Uterus (tissue), 3 donors: ENCODE measurements at regions not wholly inside any gene's neighbourhood (a gene's known extent, or its start where the extent isn't known, plus 50 kb on each side); places are given as distances from the start of the nearest gene placed in this dataset.

Experiments used
- DNase-seq, 2 donors: peaks; one replicate each; pipeline ENCODE4 v3.0.0-alpha.2; 2019 to 2020
- H3K27ac ChIP-seq, 2 donors: fragments of 200-600 bp; sonication (generic); 1 replicate in 1 of 2; 2 replicates in 1 of 2; pipeline ENCODE4 v1.5.1; 2016 to 2018
- H3K27me3 ChIP-seq, 2 donors: fragments of 200-600 bp; sonication (generic); one replicate each; pipeline ENCODE4 v1.5.1; 2018 to 2019; ENCODE audit warnings: control low read depth in 1 of 2
- H3K36me3 ChIP-seq, 2 donors: fragments of 200-600 bp; sonication (generic); one replicate each; pipeline ENCODE4 v1.5.1; 2019; ENCODE audit warnings: control low read depth in 1 of 2
- H3K4me1 ChIP-seq, 2 donors: fragments of 200-600 bp; sonication (generic); one replicate each; pipeline ENCODE4 v1.5.1; 2018 to 2019; ENCODE audit warnings: control low read depth in 1 of 2
- H3K4me3 ChIP-seq, 2 donors: fragments of 200-600 bp; sonication (generic); 1 replicate in 1 of 2; 2 replicates in 1 of 2; pipeline ENCODE4 v1.5.1; 2018 to 2019; ENCODE audit warnings: mild to moderate bottlenecking in 1 of 2
- H3K9me3 ChIP-seq, 2 donors: fragments of 200-600 bp; sonication (generic); one replicate each; pipeline ENCODE4 v1.5.1; 2019; ENCODE audit warnings: control low read depth in 1 of 2
- POLR2A ChIP-seq, 2 donors: fragments of 450-650 bp; IDR thresholded peaks; one replicate each; pipeline ENCODE4 v1.6.1; 2016; ENCODE audit warnings: antibody characterized with exemption in 2 of 2, mild to moderate bottlenecking in 1 of 2, moderate library complexity in 1 of 2
- intact Hi-C: fragments of 100-400 bp; cut with DNase I; formaldehyde crosslinking; loops from one replicate; pipeline ENCODE4 v1.15.1; 2023; ENCODE audit warnings: low total_unique reads
- TF ChIP-seq, protein P1 (sequence below), 4 experiments: fragments of 200-600 bp in 2 of 4; fragments of 450-650 bp in 2 of 4; sonication (generic) in 2 of 4; IDR thresholded peaks; one replicate each; pipeline ENCODE4 v1.5.1; 2016 to 2019; ENCODE audit warnings: antibody characterized with exemption in 4 of 4, mild to moderate bottlenecking in 2 of 4, moderate library complexity in 1 of 4
- donor health status: DM: yes; HTN: yes; CAD: no.

DNA sequence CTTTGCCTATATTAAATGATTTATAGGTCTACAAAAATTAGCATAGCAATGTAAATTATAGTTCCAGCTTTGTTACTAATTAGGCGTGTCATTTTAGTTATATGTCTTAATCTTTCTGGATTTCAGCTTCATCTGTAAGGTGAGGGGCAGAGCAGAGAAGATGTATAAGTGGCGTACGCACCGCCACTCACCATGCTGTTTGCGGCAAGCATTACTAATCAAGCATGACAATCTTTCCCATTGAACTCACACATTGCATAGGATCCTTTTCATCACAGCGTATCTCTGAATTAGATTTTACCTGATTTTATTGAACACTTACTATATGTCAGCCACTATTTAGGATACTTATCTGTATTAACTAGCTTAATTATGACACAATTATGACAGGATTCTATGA, 183.6 kb upstream of the DLGAP1 start:
- DNase-seq: no peak
- Histone ChIP-seq H3K27ac (no peak overlapping the region), H3K4me3 (no peak overlapping the region), H3K9me3 (no peaks in the 10 kb centered on the region), H3K36me3 (no peaks in the 10 kb centered on the region), H3K27me3 (no peaks in the 10 kb centered on the region), H3K4me1 (no peaks in the 10 kb centered on the region)
- no peak for TF ChIP-seq POLR2A (IDR thresholded peaks at IDR 0.05)
- TF ChIP-seq, protein P1, sequence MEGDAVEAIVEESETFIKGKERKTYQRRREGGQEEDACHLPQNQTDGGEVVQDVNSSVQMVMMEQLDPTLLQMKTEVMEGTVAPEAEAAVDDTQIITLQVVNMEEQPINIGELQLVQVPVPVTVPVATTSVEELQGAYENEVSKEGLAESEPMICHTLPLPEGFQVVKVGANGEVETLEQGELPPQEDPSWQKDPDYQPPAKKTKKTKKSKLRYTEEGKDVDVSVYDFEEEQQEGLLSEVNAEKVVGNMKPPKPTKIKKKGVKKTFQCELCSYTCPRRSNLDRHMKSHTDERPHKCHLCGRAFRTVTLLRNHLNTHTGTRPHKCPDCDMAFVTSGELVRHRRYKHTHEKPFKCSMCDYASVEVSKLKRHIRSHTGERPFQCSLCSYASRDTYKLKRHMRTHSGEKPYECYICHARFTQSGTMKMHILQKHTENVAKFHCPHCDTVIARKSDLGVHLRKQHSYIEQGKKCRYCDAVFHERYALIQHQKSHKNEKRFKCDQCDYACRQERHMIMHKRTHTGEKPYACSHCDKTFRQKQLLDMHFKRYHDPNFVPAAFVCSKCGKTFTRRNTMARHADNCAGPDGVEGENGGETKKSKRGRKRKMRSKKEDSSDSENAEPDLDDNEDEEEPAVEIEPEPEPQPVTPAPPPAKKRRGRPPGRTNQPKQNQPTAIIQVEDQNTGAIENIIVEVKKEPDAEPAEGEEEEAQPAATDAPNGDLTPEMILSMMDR (IDR thresholded peaks at IDR 0.05): no peak
- intact Hi-C loops: no loop called here

DNA sequence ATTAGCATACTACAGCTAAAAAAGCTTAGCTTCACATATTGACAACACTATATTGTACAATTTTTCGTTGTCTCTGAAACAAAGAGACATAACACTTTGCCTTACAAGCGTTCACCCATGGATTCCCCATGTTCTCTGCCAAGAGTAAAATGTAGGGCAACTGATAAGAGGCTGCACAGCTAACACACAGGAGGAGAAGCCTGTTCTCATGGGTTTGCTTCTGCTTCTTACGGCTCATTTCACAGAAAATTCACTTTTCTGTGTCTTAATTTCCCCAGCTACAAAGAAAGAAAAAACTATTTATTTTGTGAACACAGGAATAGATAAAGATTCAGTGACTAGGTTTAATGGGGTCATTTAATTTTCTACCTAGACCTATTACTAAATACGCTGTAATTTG, 182.8 kb upstream of the DLGAP1 start:
- H3K4me3 ChIP-seq: no peak overlapping the region
- intact Hi-C loops: no loop called here
- H3K36me3 ChIP-seq: no peaks in the 10 kb centered on the region
- no peak for DNase-seq
- H3K27ac ChIP-seq: no peak overlapping the region
- H3K9me3 ChIP-seq: no peaks in the 10 kb centered on the region
- no peaks in the 10 kb centered on the region for H3K4me1 ChIP-seq
- H3K27me3 ChIP-seq: no peaks in the 10 kb centered on the region
- TF ChIP-seq, protein P1 (IDR thresholded peaks at IDR 0.05): no peak
- TF ChIP-seq POLR2A (IDR thresholded peaks at IDR 0.05): no peak

DNA sequence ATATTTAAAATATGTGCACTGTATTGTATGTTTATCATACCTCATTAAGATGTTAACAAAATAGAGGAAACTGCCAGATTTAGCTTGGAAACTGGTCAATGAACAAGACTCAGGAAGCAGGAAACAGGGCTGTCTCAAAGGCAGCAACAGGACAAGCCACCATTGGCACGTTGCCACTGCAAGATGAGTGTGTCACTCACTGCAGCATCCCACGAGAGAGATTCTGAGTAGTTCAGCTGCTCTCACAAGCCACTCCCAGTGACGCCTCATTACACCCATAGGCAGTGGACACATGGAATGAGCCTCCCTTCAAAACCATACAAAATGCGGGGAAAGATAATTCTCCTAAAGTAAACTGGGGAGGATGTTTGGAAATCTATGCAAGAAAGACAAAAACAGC, 181.9 kb upstream of the DLGAP1 start:
- no peak for DNase-seq
- H3K4me3 ChIP-seq: no peak overlapping the region
- no peaks in the 10 kb centered on the region for H3K27me3 ChIP-seq
- intact Hi-C loops: no loop called here
- TF ChIP-seq POLR2A (IDR thresholded peaks at IDR 0.05): no peak
- TF ChIP-seq, protein P1 (IDR thresholded peaks at IDR 0.05): no peak
- no peaks in the 10 kb centered on the region for H3K4me1 ChIP-seq
- no peak overlapping the region for H3K27ac ChIP-seq
- no peaks in the 10 kb centered on the region for H3K36me3 ChIP-seq
- no peaks in the 10 kb centered on the region for H3K9me3 ChIP-seq

DNA sequence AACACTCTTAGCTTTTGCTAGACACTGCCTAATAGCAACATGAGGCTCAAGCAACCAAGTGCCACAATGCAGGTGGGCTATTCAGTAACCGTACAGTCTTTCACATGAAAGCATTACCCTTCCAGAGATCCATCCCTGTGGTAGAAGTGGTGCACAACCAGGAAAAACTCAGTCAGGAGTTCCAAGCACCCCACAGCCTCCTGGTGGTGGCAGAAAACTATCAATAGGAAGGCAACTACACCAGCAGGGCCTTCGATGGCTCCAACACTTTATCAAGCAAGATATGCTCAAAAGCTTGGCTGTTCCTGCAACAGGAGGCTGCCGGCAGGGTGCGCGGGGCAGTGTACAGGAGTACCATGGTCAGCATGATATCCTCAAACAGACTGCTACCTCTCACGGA, 176.1 kb upstream of the DLGAP1 start:
- intact Hi-C loops: no loop called here
- no peak for DNase-seq
- H3K27ac ChIP-seq: no peak overlapping the region
- H3K4me1 ChIP-seq: no peaks in the 10 kb centered on the region
- no peak overlapping the region for H3K4me3 ChIP-seq
- no peaks in the 10 kb centered on the region for H3K27me3 ChIP-seq
- TF ChIP-seq POLR2A (IDR thresholded peaks at IDR 0.05): no peak
- TF ChIP-seq, protein P1 (IDR thresholded peaks at IDR 0.05): no peak
- H3K9me3 ChIP-seq: no peaks in the 10 kb centered on the region
- no peaks in the 10 kb centered on the region for H3K36me3 ChIP-seq

DNA sequence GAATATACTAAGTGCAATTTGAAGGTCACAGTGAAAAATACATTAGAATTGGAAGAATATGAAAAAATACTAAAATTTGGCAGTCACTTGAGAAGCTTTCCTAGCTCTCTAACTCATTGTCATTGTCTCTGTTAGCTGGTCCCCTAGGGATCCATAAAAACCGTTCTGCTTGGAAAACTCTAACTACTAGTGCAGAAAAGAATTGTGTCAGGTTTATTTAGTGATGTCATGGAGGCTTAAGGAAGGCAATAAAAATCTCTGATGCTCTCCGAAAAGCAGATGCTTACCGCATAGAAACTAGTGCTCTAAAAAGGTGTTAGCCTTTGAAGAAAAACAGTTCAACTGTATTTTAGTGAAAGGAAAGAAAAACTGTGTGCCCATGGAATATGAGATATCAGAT, 150.1 kb upstream of the DLGAP1 start:
- intact Hi-C loops: no loop called here
- Histone ChIP-seq H3K4me1 (no peaks in the 10 kb centered on the region), H3K36me3 (no peaks in the 10 kb centered on the region), H3K27ac (no peak overlapping the region), H3K9me3 (no peaks in the 10 kb centered on the region), H3K4me3 (no peak overlapping the region), H3K27me3 (no peaks in the 10 kb centered on the region)
- TF ChIP-seq, protein P1 (IDR thresholded peaks at IDR 0.05): no peak
- no peak for TF ChIP-seq POLR2A (IDR thresholded peaks at IDR 0.05)
- DNase-seq: no peak
